ENCODE measurements at regions not wholly inside any gene's neighbourhood (a gene's known extent, or its start where the extent isn't known, plus 50 kb on each side); places are given as distances from the start of the nearest gene placed in this dataset.
"Not testable (repeated sequence)": the region's sequence is repeated elsewhere in the genome, so short reads cannot be mapped to it uniquely, and the experiment has no call there.

DNA sequence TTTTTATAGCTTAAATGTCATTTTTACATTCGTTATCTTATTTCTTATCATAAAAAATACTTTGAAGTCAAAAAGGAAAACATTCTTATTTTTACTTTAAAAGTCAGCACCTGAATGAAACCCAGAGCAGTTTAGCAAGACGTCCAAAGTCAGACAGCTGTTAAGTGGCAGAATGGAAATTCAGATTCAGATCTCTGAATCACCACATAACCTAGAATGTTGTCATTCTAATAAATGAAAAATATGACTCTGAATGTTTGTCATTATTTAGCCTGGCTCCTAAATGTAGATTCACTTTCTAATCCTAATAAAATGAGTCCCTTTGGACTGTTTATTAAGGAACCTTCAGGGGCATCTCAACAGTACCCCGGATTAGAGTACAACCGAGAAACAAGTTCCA, 75.2 kb upstream of the RGS7 start:
- H3K4me3 ChIP-seq: no peak overlapping the region
- no peaks in the 10 kb centered on the region for H3K36me3 ChIP-seq
- H3K27ac ChIP-seq: no peak overlapping the region
- TF ChIP-seq, protein P1, sequence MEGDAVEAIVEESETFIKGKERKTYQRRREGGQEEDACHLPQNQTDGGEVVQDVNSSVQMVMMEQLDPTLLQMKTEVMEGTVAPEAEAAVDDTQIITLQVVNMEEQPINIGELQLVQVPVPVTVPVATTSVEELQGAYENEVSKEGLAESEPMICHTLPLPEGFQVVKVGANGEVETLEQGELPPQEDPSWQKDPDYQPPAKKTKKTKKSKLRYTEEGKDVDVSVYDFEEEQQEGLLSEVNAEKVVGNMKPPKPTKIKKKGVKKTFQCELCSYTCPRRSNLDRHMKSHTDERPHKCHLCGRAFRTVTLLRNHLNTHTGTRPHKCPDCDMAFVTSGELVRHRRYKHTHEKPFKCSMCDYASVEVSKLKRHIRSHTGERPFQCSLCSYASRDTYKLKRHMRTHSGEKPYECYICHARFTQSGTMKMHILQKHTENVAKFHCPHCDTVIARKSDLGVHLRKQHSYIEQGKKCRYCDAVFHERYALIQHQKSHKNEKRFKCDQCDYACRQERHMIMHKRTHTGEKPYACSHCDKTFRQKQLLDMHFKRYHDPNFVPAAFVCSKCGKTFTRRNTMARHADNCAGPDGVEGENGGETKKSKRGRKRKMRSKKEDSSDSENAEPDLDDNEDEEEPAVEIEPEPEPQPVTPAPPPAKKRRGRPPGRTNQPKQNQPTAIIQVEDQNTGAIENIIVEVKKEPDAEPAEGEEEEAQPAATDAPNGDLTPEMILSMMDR (IDR thresholded peaks at IDR 0.05): no peak
- ATAC-seq (no peak), DNase-seq (no peak)
- H3K9me3 ChIP-seq: no peaks in the 10 kb centered on the region
- H3K4me1 ChIP-seq: no peaks in the 10 kb centered on the region
- intact Hi-C loops (cut with DNase I): no loop called here
- H3K27me3 ChIP-seq: peaks cover 0 to 6% of the 10 kb centered on the region in 2 donors

DNA sequence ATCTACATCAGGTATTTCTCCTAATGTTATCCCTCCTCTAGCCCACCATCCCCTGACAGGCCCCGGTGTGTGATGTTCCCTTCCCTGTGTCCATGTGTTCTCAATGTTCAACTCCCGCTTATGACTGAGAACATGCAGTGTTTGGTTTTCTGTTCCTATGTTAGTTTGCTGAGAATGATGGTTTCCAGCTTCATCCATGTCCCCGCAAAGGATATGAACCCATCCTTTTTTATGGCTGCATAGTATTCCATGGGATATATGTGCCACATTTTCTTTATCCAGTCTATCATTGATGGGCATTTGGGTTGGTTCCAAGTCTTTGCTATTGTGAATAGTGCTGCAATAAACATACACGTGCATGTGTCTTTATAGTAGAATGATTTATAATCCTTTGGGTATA, 68.1 kb upstream of the RGS7 start:
- H3K27ac ChIP-seq; H3K4me3 ChIP-seq; intact Hi-C loops (cut with DNase I); DNase-seq; ATAC-seq; H3K9me3 ChIP-seq; H3K36me3 ChIP-seq: not testable (repeated sequence)
- Histone ChIP-seq H3K4me1 (peaks cover 0 to 10% of the 10 kb centered on the region in 2 donors), H3K27me3 (peaks cover 12 to 46% of the 10 kb centered on the region in 2 donors)

DNA sequence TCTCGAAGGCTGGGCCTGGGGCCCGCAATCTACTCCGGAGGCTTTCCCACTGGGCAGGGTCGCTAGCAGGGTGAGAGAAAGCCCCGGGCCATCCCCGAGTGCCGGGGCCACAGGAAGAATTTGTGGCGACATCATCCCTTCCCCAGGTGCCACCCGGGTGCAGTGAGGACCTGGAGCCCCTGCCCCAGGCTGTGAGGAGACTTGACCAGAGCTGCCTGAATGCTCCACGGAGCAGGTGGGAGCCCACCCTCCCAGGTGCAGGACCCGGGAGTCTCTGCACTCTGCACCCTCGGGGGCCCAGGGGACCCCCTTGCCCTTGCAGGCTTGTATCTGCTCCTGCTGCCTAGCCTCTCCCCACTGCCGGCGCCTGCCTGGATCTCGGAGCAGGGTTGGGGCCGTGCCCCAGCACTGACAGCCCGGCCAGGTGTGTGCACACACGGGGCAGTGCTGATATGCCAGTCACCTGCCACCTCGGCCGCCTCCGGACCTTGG, 67.5 kb upstream of the RGS7 start:
- peak overlapping the region; percentile 29 to 31 for H3K4me3 ChIP-seq
- H3K36me3 ChIP-seq: no peaks in the 10 kb centered on the region
- peaks cover 12 to 46% of the 10 kb centered on the region in 2 donors for H3K27me3 ChIP-seq
- no peak overlapping the region for H3K27ac ChIP-seq
- TF ChIP-seq, protein P1 (IDR thresholded peaks at IDR 0.05): no peak
- peak in 1 of 4 donors; percentile 75 for DNase-seq
- ATAC-seq: no peak
- no peaks in the 10 kb centered on the region for H3K9me3 ChIP-seq
- intact Hi-C loops (cut with DNase I): no loop called here
- peaks cover 0 to 10% of the 10 kb centered on the region in 2 donors for H3K4me1 ChIP-seq

DNA sequence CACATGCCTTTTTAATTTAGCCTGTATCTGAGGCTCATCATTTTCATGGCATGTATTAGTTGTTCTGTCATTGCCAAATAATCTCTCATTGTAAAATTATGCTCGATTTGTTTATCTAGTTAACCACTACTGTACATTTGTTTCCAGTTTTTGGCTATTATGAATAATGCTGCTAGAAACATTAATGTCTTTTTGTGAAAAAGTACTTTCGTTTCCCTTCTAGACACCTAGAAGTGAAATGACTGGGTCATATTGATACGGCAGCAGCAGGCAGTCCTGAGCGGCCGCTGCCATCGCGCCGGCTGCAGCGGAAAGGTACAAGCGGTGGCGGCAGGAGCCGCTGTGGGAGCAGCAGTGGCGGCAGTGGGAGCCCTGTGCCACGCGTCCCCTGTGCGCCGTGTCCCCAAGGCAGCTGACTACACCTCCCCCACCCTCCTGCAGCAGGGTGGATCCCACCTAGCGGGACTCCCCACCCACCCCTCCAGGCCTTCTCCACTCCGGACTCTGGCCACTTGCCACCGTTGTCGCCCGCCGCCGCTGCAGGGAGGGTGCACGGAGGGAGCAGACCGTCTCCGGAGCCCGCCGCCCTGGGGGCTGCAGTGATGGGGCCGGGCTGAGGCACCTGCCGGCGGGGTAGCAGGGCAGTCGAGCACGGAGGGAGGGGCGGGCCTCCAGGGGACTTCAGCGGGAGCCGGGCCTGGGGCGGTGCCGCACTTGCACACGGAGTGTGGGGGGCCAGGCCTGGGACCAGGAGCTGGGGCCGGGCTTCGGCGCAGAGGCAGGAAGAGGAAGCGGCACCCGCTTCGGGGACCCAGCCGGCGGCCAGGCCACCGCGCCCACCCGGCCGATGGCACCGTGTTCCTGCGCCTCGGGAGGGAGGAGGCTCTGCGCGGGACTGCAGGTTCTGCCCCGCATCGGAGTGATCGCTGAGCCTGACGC, 66.8 kb upstream of the RGS7 start:
- ATAC-seq: peak; percentile 89
- DNase-seq: peak in 2 of 4 donors; percentile 13 to 81
- TF ChIP-seq, protein P1 (IDR thresholded peaks at IDR 0.05): no peak
- Histone ChIP-seq H3K27ac (no peak overlapping the region), H3K4me1 (peaks cover 0 to 10% of the 10 kb centered on the region in 2 donors), H3K4me3 (peak overlapping the region; percentile 29 to 31), H3K9me3 (no peaks in the 10 kb centered on the region), H3K27me3 (peaks cover 12 to 46% of the 10 kb centered on the region in 2 donors), H3K36me3 (no peaks in the 10 kb centered on the region)
- intact Hi-C loops (cut with DNase I): no loop called here

DNA sequence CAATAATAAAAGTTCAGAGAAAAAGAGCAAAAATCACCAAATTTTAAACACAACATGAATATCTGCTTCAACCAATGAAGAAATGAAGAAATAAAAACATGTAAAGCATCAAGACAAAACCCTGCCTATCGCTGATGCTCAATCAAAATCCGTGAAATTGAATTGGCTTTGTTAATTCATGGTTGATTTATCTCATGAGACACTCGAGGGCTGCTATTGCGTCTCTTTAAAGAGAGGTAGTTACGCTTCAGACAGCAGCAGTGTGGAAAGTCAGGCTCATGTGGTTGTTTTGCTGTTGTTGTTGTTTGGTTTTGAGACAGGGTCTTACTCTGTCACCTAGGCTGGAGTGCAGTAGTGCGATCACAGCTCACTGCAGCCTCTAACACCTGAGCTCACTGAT, 65.5 kb upstream of the RGS7 start:
- no peak overlapping the region for H3K4me3 ChIP-seq
- H3K4me1 ChIP-seq: peaks cover 0 to 10% of the 10 kb centered on the region in 2 donors
- DNase-seq: no peak
- peaks cover 12 to 46% of the 10 kb centered on the region in 2 donors for H3K27me3 ChIP-seq
- no peaks in the 10 kb centered on the region for H3K9me3 ChIP-seq
- ATAC-seq: no peak
- TF ChIP-seq, protein P1 (IDR thresholded peaks at IDR 0.05): no peak
- no peak overlapping the region for H3K27ac ChIP-seq
- no peaks in the 10 kb centered on the region for H3K36me3 ChIP-seq
- intact Hi-C loops (cut with DNase I): no loop called here

Data from left lung (tissue), 4 donors.